Mesendoderm (in vitro differentiated cells): ENCODE measurements at regions not wholly inside any gene's neighbourhood (a gene's known extent, or its start where the extent isn't known, plus 50 kb on each side); places are given as distances from the start of the nearest gene placed in this dataset.

Source experiments
- DNase-seq: peaks from one replicate; pipeline ENCODE4 v3.0.0; 2013
- H2AK5ac ChIP-seq: 2 replicates; pipeline ENCODE4 v1.6.1; 2013; ENCODE audit warnings: low read length, inconsistent platforms
- H2BK120ac ChIP-seq: 2 replicates; pipeline ENCODE4 v1.6.1; 2013; ENCODE audit warnings: low read depth, mild to moderate bottlenecking, low read length, moderate library complexity, mixed read lengths
- H2BK15ac ChIP-seq: replicated peaks from 2 replicates; pipeline ENCODE4 v1.6.1; 2013; ENCODE audit warnings: low read depth, mild to moderate bottlenecking, moderate library complexity
- H2BK5ac ChIP-seq: 2 replicates; pipeline ENCODE4 v1.6.1; 2013; ENCODE audit warnings: low read length, inconsistent platforms
- H3K18ac ChIP-seq: 2 replicates; pipeline ENCODE4 v1.6.1; 2013; ENCODE audit warnings: mild to moderate bottlenecking, low read length, mixed read lengths
- H3K23ac ChIP-seq: one replicate; pipeline ENCODE4 v1.6.1; 2013; ENCODE audit warnings: low read length
- H3K27ac ChIP-seq: 2 replicates; pipeline ENCODE4 v1.5.1; 2013; ENCODE audit warnings: low read depth, mild to moderate bottlenecking, inconsistent platforms, low read length, moderate library complexity
- H3K27me3 ChIP-seq: 2 replicates; pipeline ENCODE4 v1.6.1; 2013; ENCODE audit warnings: low read length, control low read depth, mild to moderate bottlenecking, inconsistent platforms; ENCODE audit not compliant: insufficient read depth, poor library complexity
- H3K36me3 ChIP-seq: 2 replicates; pipeline ENCODE4 v1.6.1; 2013; ENCODE audit warnings: low read length, inconsistent platforms; ENCODE audit not compliant: control insufficient read depth, insufficient read depth
- H3K4ac ChIP-seq: one replicate; pipeline ENCODE4 v1.6.1; 2013; ENCODE audit warnings: low read depth, mild to moderate bottlenecking, low read length, moderate library complexity
- H3K4me1 ChIP-seq: 2 replicates; pipeline ENCODE4 v1.6.1; 2013; ENCODE audit warnings: low read depth, low read length, inconsistent platforms; ENCODE audit not compliant: control insufficient read depth
- H3K4me2 ChIP-seq: 2 replicates; pipeline ENCODE4 v1.6.1; 2013; ENCODE audit warnings: low read length
- H3K4me3 ChIP-seq: 2 replicates; pipeline ENCODE4 v1.5.1; 2013; ENCODE audit warnings: mild to moderate bottlenecking, low read length
- H3K56ac ChIP-seq: one replicate; pipeline ENCODE4 v1.6.1; 2013; ENCODE audit warnings: low read length
- H3K79me1 ChIP-seq: 2 replicates; pipeline ENCODE4 v1.6.1; 2013; ENCODE audit warnings: low read length, inconsistent platforms
- H3K79me2 ChIP-seq: 2 replicates; pipeline ENCODE4 v1.6.1; 2013; ENCODE audit warnings: mild to moderate bottlenecking, low read length; ENCODE audit not compliant: control insufficient read depth, insufficient read depth
- H3K9ac ChIP-seq: 2 replicates; pipeline ENCODE4 v1.6.1; 2013; ENCODE audit warnings: low read length, inconsistent platforms
- H4K5ac ChIP-seq: one replicate; pipeline ENCODE4 v1.6.1; 2013; ENCODE audit warnings: low read length
- H4K8ac ChIP-seq: one replicate; pipeline ENCODE4 v1.6.1; 2013; ENCODE audit warnings: low read depth, mild to moderate bottlenecking, control low read depth, low read length, moderate library complexity
- WGBS: extraction: QIAGEN DNeasy Blood & Tissue Kit; methylation state at CpG from one replicate; pipeline ENCODE4 v1.1.7; 2013; ENCODE audit warnings: low lambda C conversion rate, missing lambda C conversion rate; ENCODE audit not compliant: insufficient coverage; ENCODE audit errors: extremely low coverage; 5-methylcytosine and 5-hydroxymethylcytosine counted together

DNA sequence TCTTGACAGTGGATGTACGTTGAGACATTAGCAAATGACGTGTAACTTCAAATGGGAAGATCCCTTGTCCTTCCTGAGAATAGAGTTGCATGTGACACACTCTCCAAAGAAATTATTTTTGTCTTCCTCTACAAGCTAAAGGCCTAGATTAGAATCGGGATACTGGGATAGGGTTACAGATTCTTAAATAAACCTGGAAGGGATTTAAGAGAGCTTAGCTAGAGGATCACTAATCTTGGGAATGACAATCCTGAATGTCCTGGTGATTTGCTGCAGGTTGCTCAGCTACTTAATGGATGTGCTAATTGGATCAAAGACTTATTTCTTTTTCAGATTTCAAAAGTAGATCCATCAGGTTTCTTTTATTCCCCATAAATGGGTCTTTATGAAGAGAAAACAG is 101.9 kb downstream of the KCNJ2 start:
- WGBS: no CpG with 5 or more reads among the region's 3 CpGs

DNA sequence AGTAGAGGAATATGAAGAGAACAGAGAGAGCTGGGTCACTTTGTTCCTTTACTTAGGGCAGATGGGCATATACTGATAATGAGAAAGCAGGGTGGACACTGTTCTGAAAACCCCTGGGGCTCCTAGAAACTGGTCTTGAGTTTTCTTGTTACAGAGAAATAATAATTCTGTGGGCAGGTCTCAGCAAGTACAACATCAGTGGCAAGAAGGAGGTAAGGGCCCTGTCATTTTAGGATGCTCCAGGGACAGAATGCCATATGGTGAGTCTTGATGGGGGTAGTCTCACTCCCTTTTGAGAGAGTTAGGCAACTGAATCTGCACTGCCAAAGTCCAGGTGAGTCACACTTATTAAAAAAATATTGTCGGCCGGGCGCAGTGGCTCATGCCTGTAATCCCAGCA is 102.3 kb downstream of the KCNJ2 start:
- Histone ChIP-seq H4K8ac (no peak overlapping the region), H3K79me2 (no peaks in the 10 kb centered on the region), H3K18ac (no peak overlapping the region), H3K4me3 (no peak overlapping the region), H3K9ac (no peak overlapping the region), H2AK5ac (no peak overlapping the region), H3K23ac (no peak overlapping the region), H3K4me2 (no peak overlapping the region), H3K4me1 (no peaks in the 10 kb centered on the region), H3K36me3 (no peaks in the 10 kb centered on the region), H3K79me1 (no peaks in the 10 kb centered on the region), H3K27me3 (no peaks in the 10 kb centered on the region), H2BK15ac (no peak overlapping the region), H2BK120ac (no peak overlapping the region), H3K4ac (no peak overlapping the region), H3K27ac (no peak overlapping the region), H3K56ac (no peak overlapping the region), H2BK5ac (no peak overlapping the region), H4K5ac (no peak overlapping the region)
- no peak for DNase-seq
- WGBS: no CpG with 5 or more reads among the region's 3 CpGs

More for the DNA sequence above, 101.9 kb downstream of the KCNJ2 start:
- no peaks in the 10 kb centered on the region for H3K79me2 ChIP-seq
- no peak overlapping the region for H3K56ac ChIP-seq
- no peak overlapping the region for H2AK5ac ChIP-seq
- no peak overlapping the region for H3K23ac ChIP-seq
- H3K27ac ChIP-seq: no peak overlapping the region
- H4K5ac ChIP-seq: no peak overlapping the region
- H4K8ac ChIP-seq: no peak overlapping the region
- H2BK120ac ChIP-seq: no peak overlapping the region
- no peaks in the 10 kb centered on the region for H3K79me1 ChIP-seq
- H3K4ac ChIP-seq: no peak overlapping the region
- no peak overlapping the region for H2BK5ac ChIP-seq
- no peak overlapping the region for H3K4me3 ChIP-seq
- H3K36me3 ChIP-seq: no peaks in the 10 kb centered on the region
- H3K4me2 ChIP-seq: no peak overlapping the region
- H3K18ac ChIP-seq: no peak overlapping the region
- H3K4me1 ChIP-seq: no peaks in the 10 kb centered on the region
- H3K27me3 ChIP-seq: no peaks in the 10 kb centered on the region
- DNase-seq: peak; percentile 8
- H2BK15ac ChIP-seq: no peak overlapping the region
- H3K9ac ChIP-seq: no peak overlapping the region

DNA sequence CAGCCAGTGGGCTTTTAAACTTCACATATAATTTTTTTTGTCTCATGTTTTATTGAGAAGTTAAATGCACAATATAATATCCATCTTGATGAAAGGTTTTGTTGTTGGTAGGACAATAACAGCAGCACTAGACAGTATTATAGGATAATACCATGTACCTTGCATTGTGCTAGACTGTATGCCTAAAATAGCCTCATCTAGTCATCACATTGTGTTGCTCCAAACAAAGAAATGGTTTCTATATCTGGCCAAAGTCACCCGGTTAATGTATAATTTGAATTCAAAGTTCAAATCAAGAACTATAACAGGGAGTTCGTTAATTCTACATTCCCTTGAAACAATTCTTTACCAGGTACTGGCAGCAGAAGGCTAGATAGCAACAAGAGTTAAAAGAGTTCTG is 104.9 kb downstream of the KCNJ2 start:
- no peaks in the 10 kb centered on the region for H3K79me2 ChIP-seq
- H2AK5ac ChIP-seq: no peak overlapping the region
- DNase-seq: no peak
- no peak overlapping the region for H2BK15ac ChIP-seq
- no peak overlapping the region for H3K4ac ChIP-seq
- no peak overlapping the region for H3K18ac ChIP-seq
- no peak overlapping the region for H2BK120ac ChIP-seq
- no CpG with 5 or more reads among the region's 2 CpGs for WGBS
- no peaks in the 10 kb centered on the region for H3K27me3 ChIP-seq
- no peaks in the 10 kb centered on the region for H3K36me3 ChIP-seq
- H3K27ac ChIP-seq: no peak overlapping the region
- no peak overlapping the region for H3K4me3 ChIP-seq
- no peak overlapping the region for H3K4me2 ChIP-seq
- no peak overlapping the region for H4K5ac ChIP-seq
- no peak overlapping the region for H4K8ac ChIP-seq
- no peak overlapping the region for H3K56ac ChIP-seq
- H3K23ac ChIP-seq: no peak overlapping the region
- no peak overlapping the region for H3K9ac ChIP-seq
- no peaks in the 10 kb centered on the region for H3K79me1 ChIP-seq
- H2BK5ac ChIP-seq: no peak overlapping the region
- no peaks in the 10 kb centered on the region for H3K4me1 ChIP-seq

DNA sequence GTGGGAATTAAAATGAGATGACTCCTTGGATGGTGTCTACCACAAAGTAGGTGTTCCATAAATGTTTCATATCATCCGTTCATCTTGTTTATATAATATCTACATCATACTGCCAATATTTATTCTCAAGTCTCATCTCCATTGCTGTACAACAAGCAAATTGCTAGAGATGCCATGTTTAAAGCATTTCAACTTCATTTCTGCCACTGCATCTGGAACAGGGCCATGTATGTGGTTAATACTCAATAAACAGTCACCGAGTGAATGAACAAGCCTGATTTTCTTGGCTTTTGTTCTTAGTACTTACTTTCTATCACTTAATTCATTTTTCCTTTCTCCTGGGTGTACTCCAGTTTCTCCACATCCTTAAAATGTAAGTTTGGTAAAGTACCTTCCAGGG is 107.6 kb downstream of the KCNJ2 start:
- WGBS: no CpG with 5 or more reads among the region's 2 CpGs
- no peak overlapping the region for H2AK5ac ChIP-seq

DNA sequence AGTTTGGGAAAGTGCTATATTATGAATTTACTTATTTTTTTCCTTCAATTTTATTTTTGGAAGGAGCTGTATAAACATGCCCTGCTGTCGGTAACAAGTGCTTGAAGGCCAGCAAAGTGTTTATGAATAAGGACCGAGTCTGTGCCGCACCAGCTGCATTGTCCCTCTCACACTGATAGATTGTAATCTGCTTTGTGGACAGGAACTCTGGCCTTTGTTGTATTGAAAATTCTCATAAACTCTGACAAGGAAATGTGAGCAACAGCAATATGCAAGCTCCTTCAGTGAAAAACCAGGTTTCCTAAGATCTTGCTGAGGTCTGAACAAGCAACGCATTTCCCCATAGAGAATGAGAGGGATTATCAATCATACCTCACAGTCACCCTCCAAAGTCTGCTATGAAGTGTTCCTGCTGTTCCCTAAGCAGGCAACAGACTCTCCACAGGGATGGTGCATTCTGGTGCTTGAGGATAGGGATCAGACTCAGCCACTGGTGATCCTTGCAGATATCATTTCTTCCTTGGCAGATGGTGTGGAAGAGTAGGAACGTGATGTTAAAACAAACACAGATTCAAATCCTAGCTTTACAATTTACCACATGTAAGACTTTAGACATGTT is 109.6 kb downstream of the KCNJ2 start:
- no peaks in the 10 kb centered on the region for H3K79me2 ChIP-seq
- WGBS: no CpG with 5 or more reads among the region's 5 CpGs
- H3K9ac ChIP-seq: no peak overlapping the region
- H3K27ac ChIP-seq: no peak overlapping the region
- no peak overlapping the region for H3K4ac ChIP-seq
- no peak for DNase-seq
- no peak overlapping the region for H4K8ac ChIP-seq
- no peak overlapping the region for H3K18ac ChIP-seq
- no peaks in the 10 kb centered on the region for H3K36me3 ChIP-seq
- no peak overlapping the region for H2BK120ac ChIP-seq
- H3K56ac ChIP-seq: no peak overlapping the region
- H2BK15ac ChIP-seq: no peak overlapping the region
- no peak overlapping the region for H3K4me2 ChIP-seq
- no peak overlapping the region for H4K5ac ChIP-seq
- H2AK5ac ChIP-seq: no peak overlapping the region
- H3K4me1 ChIP-seq: no peaks in the 10 kb centered on the region
- H3K27me3 ChIP-seq: no peaks in the 10 kb centered on the region
- no peak overlapping the region for H3K23ac ChIP-seq
- no peak overlapping the region for H2BK5ac ChIP-seq
- H3K4me3 ChIP-seq: no peak overlapping the region
- H3K79me1 ChIP-seq: no peaks in the 10 kb centered on the region

More for the DNA sequence above, 107.6 kb downstream of the KCNJ2 start:
- Histone ChIP-seq H3K36me3 (no peaks in the 10 kb centered on the region), H3K27me3 (no peaks in the 10 kb centered on the region), H3K4me1 (no peaks in the 10 kb centered on the region), H3K79me2 (no peaks in the 10 kb centered on the region), H3K4me2 (no peak overlapping the region), H3K79me1 (no peaks in the 10 kb centered on the region), H4K8ac (no peak overlapping the region), H4K5ac (no peak overlapping the region), H3K27ac (no peak overlapping the region), H2BK5ac (no peak overlapping the region), H3K4me3 (no peak overlapping the region), H3K56ac (no peak overlapping the region), H3K4ac (no peak overlapping the region), H2BK15ac (no peak overlapping the region), H3K9ac (no peak overlapping the region), H3K18ac (no peak overlapping the region), H2BK120ac (no peak overlapping the region), H3K23ac (no peak overlapping the region)
- DNase-seq: no peak

DNA sequence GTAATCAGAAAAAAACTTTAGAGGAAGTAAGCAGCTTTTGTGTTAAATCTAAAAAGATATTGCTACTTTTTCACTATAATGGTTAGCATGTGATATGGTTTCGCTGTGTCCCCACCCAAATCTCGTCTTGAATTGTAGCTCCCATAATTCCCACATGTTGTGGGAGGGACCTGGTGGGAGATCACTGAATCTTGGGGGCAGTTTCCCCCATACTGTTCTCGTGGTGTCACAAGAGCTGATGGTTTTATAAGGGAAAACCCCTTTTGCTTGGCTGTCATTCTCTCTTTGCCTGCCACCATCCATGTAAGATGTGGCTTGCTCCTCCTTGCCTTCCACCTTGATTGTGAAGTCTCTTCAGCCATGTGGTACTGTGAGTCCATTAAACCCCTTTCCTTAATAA is 117.1 kb downstream of the KCNJ2 start:
- H2BK120ac ChIP-seq: no peak overlapping the region
- H3K18ac ChIP-seq: no peak overlapping the region
- no peaks in the 10 kb centered on the region for H3K79me1 ChIP-seq
- H3K4me2 ChIP-seq: no peak overlapping the region
- no peak for DNase-seq
- H2BK5ac ChIP-seq: no peak overlapping the region
- H3K79me2 ChIP-seq: no peaks in the 10 kb centered on the region
- H3K4me3 ChIP-seq: no peak overlapping the region
- WGBS: no CpG with 5 or more reads among the region's 3 CpGs
- H3K27me3 ChIP-seq: no peaks in the 10 kb centered on the region
- no peaks in the 10 kb centered on the region for H3K4me1 ChIP-seq
- no peak overlapping the region for H3K4ac ChIP-seq
- no peak overlapping the region for H3K23ac ChIP-seq
- no peak overlapping the region for H2AK5ac ChIP-seq
- no peak overlapping the region for H4K5ac ChIP-seq
- H3K36me3 ChIP-seq: no peaks in the 10 kb centered on the region
- H3K9ac ChIP-seq: no peak overlapping the region
- no peak overlapping the region for H4K8ac ChIP-seq
- H2BK15ac ChIP-seq: no peak overlapping the region
- H3K56ac ChIP-seq: no peak overlapping the region
- H3K27ac ChIP-seq: no peak overlapping the region
